Lung microvascular endothelial cell (primary cell): ENCODE measurements at regions not wholly inside any gene's neighbourhood (a gene's known extent, or its start where the extent isn't known, plus 50 kb on each side); places are given as distances from the start of the nearest gene placed in this dataset.
A peak's percentile ranks its signal among the peaks of the same experiment; 100 is the strongest.

ENCODE experiments used
- DNase-seq, 2 donors: peaks; one replicate each; pipeline versions ENCODE4 v3.0.0 to v3.0.0-alpha.2; 2010; ENCODE audit warnings: low read depth in 2 of 2

DNA sequence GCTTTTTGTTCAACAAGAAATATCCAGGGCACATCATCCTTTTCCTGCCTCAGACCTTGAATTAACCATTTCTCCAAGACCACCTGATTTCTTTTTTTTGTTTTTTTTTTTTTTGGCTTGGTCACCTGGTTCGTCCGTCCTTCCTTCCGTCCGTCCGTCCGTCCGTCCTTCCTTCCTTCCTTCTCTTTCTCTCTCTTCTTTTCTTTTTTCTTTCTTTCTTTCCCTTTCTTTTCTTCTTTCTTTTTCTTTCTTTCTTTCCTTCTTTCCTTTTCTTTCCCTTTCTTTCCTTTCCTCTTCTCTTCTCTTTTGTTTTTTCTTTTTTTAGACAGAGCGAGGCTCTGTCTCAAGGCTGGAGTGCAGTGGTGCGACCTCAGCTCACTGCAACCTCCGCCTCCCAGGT, 80.7 kb downstream of the TET3 start:
- no peak for DNase-seq

DNA sequence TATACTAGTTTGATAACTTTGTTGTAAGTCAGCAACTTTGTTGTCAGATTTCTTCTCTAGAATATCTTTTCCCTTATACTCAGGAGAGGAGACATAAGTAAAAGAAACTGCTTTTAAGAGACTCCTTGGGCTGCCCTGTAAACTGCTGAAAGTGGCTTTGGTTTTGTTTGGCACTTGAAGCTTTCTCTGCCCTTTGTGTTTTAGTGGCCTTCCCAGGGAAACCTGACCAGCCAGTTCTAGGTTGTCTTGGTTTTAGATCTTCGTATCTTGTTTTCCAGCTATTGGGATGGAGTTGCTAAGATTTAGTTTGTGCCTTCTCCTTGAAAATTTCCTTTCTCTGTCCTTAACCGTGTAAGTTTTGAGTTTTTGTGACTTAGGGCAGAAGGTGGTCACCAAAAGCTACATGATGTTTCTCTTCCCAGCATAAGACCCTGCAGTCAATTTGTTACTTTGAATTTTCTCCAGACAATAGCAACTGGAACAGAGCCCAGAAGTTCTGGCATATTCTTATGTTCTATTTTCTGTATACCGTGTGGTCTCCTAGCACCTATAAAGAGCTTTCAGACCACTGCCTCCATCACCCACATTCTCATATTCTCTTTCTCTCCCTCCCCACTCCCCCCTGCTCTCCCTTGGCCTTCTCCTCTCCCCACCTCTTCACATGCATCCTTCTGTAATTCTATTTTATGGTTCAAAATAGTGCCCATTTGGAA, 81.1 kb downstream of the BOLA3 start:
- peak in 1 of 2 donors; percentile 12 for DNase-seq

DNA sequence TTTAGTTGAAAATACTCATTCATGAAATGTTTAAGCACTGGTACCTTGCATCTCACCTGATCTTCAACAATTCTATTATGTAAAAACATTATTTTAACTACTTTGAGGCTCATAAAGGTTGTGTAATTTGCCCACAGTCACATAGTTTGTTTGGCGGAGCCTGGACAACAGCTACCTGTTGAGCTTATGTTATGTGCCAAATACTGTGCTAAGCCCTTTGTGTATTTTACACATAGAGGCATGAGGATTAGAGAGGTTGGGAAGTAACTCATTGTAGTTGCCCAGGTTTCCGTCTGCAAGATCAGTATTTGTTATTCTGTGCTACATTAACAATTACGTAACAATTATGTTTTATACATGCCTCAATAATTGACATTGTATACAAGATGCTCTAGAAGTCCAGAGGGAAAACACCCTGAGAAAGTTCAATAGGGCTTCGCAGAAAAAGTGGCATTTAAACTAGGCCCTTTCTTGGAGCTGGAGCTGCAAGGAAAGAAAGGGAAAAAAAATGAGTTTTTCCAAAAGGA, 80.4 kb downstream of the BOLA3 start:
- DNase-seq, result no peak

DNA sequence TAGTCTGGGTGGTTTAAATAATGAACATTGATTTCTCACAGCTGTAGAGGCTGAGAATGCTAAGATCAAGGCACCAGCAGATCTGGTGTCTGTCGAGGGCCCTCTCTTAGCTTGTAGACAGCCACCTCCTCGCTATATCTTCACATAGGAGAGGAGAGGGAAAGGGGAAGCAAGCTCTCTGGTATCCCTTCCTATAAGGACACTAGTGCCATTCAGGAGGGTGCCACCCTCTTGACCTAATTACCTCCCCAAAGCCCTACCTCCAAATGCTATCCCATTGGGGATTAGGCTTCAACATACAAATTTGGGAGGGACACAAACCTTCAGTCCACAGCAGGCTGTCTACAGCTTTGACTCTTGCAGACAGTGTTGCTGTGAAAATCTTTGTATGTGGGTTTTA, 76.7 kb downstream of the BOLA3 start:
- DNase-seq, result no peak

DNA sequence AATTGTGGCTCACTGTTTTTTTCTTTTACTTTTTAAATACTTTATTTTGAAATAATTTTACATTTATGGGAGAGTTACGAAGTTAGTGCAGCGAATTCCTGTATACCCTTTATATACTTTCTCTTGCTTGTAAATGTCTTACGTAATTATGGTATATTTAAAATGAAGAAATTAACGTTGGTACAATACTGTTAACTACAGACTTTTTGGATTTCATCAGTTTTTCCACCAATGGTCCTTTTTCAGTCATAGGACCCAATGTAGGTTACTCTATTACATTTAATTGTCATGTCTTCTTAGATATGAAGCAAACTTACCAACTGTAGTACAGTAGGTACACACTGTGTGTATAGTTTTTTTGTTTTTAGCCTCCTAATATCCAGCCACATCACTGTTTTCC, 76.3 kb downstream of the BOLA3 start:
- DNase-seq, result no peak

DNA sequence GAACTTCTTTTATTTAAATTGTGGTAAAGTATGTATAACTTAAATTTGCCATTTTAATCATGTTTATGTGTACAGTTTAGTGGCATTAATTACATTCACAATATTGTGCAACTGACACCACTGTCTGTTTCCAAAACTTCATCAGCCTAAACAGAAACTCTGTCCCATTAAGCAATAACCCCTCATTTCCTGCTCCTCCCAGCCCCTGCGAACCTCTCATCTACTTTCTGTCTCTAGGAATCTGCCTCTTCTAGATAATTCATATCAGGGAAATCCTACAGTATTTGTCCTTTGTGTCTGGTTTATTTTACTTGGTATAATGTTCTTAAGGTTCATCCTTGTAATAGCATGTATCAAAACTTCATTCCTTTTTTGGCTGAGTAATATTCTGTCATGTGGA, 75.1 kb downstream of the BOLA3 start:
- no peak for DNase-seq

DNA sequence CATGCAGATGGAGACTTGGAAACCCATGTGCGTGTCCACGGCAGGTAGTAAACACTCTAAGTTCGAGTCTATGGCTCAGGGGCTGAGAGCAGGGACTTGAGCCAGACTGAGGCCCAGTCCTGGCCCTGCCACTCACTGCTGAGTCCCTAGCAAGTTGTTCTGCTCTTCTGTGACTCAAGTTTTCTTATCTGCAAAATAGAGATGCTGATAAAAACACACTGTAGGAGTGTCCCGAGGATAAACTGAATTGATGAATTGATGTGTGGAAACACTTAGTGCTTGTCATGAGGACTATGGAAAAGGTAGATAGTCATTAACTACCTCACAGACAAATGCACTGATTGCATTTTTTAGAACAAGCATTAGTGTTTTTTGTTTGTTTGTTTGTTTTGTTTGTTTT, 73.2 kb downstream of the BOLA3 start:
- no peak for DNase-seq

DNA sequence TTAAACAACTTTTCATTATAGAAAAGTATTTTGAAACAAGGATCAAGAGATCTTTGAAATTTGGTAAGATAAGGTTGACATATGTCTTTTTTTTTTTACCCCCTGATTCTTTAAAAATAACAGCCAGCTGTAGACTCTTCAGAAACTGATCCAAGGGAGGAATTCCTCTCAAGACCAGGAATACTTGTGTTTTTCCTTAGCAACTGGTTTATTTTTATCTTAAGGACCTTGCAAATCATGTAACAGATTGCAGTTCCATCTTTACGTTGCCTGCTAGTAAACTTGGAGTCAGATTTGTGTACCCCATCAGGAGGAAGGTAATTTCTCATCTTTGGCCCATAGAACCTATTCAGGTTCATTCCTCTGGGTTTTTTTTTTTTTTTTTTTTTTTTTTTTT, 71.6 kb downstream of the BOLA3 start:
- no peak for DNase-seq

DNA sequence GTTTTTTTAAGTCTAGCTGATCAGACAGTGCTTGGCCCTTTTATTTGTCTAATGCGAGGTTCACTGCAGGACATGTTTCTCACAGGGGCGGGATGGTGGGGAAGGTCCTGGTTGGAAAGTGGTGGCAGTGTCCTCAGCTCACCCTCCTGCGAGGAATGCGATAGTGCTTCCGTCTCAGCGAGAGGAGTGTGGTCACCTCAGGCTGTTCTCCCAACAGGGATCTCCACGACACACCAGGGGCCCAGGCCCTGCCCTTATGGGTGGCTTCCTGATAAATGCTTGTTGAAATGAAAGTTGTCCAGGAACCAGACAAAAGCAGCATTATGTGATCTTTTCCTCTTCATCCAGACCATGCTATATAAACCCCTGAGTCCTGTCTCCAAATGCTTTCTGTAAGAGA, 70.1 kb downstream of the BOLA3 start:
- DNase-seq, result no peak

DNA sequence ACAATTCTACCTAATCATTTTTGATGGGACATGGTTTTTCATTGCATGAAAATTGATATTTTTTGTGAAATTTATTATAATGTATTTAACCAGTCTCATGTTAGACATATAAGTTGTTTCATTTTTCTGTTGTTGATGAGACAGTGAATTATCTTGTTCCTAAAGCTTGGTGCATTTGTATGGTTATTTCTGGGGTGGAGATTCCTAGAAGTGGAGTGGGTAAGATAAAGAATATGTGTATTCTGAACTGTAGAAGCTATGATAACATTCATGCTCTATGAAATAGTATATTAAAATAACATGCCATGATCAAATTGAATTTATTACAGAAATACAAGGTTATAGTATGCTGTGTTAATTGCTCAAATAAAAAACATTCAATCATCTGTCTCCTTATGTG, 69.2 kb downstream of the BOLA3 start:
- DNase-seq, result no peak

DNA sequence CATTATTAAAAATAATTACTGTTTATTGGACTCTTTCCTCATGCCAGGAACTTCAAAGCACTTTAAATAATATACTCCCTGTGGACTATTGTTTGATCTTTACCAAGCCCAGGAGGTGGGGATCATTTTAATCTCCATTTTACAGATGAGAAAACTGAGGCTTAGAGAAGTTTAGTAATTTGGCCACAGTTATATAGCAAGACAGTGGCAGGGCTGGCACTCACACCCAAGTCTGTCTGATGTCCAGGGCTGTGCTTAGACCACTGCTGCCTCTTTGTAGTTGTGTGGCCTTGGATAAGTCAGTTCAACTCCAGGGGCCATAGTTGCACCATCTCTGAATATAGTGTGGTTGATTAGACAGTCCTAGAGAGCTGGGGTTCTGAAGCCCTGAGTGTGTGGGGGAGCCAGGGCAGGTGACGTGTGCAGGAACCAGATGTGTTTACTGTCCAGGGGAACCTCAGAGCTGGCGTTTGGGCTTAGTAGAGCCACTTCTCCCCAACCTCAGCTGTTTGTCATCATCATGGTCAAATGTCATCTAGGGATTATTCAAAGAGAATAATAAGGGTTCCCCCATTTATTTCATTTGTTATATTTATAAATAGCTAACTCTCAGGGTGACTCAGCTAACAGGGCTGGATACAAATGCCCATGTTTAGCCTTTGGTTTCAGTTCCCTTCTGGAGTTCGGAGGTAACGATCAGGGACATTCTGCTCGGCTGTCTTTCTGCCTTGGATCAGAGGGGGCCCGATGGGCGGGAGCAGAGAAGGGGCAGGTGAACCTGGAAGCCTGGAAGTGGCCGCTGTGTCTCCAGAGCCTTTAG, 68.0 kb downstream of the BOLA3 start:
- no peak for DNase-seq

DNA sequence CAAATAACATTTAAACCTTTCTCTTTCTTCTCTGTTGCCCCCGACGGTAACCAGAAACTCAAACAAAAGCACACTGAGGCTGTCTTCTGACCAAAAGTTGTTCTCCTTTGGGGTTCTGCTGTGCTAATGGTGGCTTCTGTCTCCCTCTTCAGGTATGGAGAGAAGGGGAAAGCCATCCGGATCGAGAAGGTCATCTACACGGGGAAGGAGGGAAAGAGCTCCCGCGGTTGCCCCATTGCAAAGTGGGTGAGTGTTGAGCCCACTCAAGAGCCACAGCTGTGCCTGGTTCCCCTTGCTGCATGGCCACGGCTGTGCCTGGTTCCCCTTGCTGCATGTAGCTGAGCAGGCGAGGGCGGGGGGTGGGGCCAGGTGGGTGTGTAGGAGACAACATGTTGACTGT, 67.4 kb downstream of the BOLA3 start:
- no peak for DNase-seq

DNA sequence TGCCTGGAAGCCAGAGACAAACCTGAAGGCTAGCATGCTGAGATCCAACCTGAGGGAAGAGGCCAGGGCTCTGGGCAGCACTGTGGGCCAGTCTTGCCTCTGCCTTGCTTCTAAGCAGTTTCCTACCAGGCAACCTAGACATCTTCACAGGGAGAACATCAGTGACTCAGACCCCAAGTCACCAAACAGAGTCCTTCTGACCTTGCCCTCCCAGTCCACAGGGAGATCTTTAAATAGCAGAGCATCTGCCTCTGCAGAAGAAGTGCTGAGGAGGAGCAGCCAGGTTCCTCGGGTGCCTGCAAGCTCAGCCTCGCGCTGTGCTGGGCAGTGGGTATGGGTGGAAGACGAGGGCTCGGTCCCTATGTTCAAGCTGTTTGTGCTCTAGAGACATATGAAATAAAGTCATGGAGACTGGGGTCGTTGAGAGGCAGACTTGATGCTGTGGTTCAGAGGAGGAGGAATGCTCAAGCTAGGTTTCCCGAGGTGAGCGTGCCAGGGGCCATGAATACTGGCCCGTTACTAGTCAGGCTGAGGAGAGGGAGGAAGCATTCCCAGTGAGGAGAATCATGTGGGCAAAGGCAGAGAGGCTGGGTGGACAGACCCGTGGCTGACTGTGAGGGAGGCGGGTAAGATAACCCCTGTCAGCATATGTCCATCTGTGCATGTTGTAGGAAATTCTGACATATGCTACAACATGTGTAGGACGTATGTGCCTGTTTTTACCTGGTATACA, 66.5 kb downstream of the BOLA3 start:
- DNase-seq, result no peak

DNA sequence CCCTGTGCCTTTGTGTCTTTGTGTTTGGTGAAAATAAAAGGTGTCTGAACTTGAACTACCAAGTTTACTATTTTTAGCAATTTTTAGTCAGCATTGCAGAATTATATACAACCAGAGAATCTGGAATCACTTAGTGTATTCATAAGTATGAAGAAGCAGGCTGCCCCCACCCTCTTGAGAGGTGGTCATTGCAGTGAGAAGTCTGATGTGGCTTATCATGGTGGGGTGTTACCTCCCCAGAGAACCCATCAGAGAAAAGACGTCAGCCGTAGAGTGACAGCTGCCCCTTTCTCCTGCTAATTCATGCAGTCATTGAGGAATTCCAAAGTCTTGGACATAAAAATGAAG, 66.0 kb downstream of the BOLA3 start:
- DNase-seq, result no peak

DNA sequence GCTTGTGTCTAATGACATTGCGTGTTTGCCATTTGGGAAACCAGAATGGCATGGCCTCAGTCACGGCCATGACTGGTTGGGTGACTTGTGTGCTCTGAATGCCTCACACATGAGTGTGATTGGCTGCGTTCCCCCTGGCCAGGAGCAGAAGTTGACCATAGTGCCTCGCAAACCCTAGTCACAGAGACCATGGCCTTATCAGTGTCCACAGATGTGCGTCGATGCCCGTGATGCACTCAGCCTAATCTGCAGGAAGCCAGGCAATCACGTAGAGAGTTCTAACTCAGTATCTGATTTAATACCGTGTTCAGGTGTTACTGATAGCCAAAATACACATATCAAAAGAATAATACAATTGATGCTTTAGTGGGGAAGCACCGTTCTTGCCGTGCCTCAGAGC, 64.0 kb downstream of the BOLA3 start:
- DNase-seq, result no peak
